ENCODE measurements at regions not wholly inside any gene's neighbourhood (a gene's known extent, or its start where the extent isn't known, plus 50 kb on each side); places are given as distances from the start of the nearest gene placed in this dataset.

DNA sequence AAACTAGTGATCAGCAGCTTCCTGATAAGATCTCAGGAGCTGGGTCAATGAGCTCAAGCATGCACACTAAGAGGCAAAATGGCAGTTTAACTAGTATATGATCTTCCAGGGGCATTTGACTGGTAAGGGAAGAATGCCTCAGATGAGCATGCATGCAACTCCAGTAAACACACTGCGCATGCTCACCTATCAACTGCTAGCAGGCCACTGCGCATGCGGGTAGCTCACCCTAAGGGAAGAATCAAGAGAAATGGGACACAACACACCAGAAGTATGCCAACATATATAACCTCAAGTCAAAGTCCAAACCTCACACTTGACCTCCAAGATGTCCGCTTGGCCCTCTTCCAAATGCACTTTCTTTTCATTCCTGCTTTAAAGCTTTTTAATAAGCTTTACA lies 1004.0 kb downstream of the ADGRL3 start:
- no peak for TF ChIP-seq EZH2phosphoT487 (IDR thresholded peaks at IDR 0.05; ENCODE audit: borderline replicate concordance, low read depth, low read length)
- TF ChIP-seq, protein P1, sequence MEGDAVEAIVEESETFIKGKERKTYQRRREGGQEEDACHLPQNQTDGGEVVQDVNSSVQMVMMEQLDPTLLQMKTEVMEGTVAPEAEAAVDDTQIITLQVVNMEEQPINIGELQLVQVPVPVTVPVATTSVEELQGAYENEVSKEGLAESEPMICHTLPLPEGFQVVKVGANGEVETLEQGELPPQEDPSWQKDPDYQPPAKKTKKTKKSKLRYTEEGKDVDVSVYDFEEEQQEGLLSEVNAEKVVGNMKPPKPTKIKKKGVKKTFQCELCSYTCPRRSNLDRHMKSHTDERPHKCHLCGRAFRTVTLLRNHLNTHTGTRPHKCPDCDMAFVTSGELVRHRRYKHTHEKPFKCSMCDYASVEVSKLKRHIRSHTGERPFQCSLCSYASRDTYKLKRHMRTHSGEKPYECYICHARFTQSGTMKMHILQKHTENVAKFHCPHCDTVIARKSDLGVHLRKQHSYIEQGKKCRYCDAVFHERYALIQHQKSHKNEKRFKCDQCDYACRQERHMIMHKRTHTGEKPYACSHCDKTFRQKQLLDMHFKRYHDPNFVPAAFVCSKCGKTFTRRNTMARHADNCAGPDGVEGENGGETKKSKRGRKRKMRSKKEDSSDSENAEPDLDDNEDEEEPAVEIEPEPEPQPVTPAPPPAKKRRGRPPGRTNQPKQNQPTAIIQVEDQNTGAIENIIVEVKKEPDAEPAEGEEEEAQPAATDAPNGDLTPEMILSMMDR (conservative IDR thresholded peaks at IDR 0.05; ENCODE audit: low read length): no peak

Data from OCI-LY7 (cell line).